T47D (cell line): ENCODE measurements at regions not wholly inside any gene's neighbourhood (a gene's known extent, or its start where the extent isn't known, plus 50 kb on each side); places are given as distances from the start of the nearest gene placed in this dataset.
"Not testable (repeated sequence)": the region's sequence is repeated elsewhere in the genome, so short reads cannot be mapped to it uniquely, and the experiment has no call there.

Source experiments
- DNase-seq, 2 experiments: peaks; one replicate each; pipeline versions ENCODE4 v3.0.0 to v3.0.0-alpha.2; 2011 to 2012; ENCODE audit warnings: low read depth in 1 of 2, low spot score in 1 of 2
- JUND ChIP-seq: IDR thresholded peaks from 2 replicates; pipeline ENCODE4 v1.6.1; 2012; ENCODE audit warnings: low read depth
- in situ Hi-C: cut with HindIII; loops from 2 replicates; pipeline ENCODE4 v1.10.0; 2016; ENCODE audit warnings: low sequenced_read_pairs, low pct_unique_long_range_greater_than_20kb

GRCh38 chr6:104676679-104677078 is 183.0 kb downstream of the HACE1 start:
- DNase-seq, in situ Hi-C loops: not testable (repeated sequence)

DNA sequence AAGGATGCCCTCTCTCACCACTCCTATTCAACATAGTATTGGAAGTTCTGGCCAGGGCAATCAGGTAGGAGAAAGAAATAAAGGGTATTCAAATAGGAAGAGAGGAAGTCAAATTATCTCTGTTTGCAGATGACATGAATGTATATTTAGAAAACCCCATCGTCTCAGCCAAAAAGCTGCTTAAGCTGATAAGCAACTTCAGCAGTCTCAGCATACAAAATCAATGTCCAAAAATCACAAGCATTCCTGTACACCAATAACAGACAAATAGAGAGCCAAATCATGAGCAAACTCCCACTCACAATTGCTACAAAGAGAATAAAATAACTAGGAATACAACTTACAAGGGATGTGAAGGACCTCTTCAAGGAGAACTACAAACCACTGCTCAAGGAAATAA is 184.6 kb downstream of the HACE1 start:
- DNase-seq, in situ Hi-C loops: not testable (repeated sequence)

DNA sequence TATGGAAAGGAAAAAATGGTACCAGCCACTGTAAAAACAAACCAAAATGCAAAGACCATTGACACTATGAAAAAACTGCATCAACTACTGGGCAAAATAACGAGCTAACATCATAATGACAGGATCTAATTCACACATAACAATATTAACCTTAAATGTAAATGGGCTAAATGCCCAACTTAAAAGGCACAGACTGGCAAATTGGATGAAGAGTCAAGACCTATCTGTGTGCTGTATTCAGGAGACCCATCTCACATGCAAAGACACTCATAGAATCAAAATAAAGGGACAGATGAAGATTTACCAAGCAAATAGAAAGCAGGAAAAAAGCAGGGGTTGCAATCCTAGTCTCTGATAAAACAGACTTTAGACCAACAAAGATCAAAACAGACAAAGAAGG is 186.6 kb downstream of the HACE1 start:
- DNase-seq, in situ Hi-C loops: not testable (repeated sequence)

DNA sequence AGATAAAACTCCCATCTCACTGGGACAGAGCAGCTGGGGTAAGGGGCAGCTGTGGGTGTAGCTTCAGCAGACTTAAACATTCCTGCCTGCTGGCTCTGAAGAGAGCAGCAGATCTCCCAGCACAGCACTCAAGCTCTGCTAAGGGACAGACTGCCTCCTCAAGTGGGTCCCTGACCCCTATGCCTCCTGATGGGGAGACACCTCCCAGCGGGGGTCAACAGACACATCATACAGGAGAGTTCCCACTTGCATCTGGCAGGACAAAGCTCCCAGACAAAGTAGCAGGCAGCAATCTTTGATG is 188.2 kb downstream of the HACE1 start:
- in situ Hi-C loops, DNase-seq: not testable (repeated sequence)

DNA sequence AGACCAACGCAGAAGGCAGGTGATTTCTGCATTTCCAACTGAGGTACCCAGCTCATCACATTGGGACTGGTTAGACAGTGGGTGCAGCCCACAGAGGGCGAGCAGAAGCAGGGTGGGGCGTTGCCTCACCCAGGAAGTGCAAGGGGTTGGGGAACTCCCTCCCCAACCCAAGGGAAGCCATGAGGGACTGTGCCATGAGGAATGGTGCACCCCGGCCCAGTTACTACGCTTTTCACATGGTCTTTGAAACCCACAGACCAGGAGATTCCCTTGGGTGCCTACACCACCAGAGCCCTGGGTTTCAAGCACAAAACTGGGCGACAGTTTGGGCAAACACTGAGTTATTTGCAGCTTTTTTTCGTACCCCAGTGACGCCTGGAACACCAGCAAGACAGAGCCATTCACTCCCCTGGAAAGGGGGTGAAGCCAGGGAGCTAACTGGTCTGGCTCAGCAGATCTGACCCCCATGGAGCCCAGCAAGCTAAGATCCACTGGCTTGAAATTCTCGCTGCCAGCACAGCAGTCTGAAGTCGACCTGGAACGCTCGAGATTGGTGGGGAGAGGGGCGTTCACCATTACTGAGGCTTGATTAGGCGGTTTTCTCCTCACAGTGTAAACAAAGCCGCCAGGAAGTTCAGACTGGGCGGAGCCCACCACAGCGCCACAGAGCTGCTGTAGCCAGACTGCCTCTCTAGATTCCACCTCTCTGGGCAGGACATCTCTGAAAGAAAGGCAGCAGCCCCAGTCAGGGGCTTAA is 188.7 kb downstream of the HACE1 start:
- DNase-seq, in situ Hi-C loops: not testable (repeated sequence)

DNA sequence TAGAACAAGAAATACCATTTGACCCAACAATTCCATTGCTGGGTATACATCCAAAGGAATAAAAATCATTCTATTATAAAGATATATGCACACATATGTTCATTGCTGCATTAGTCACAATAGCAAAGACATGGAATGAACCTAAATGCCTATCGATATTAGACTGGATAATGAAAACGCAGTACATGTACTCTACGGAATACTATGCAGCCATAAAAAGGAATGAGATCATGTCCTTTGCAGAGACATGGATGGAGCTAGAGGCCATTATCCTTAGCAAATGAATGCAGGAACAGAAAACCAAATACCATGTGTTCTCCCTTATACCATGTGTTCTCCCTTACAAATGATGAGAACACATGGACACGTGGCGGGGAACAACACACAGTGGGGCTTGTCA is 190.2 kb downstream of the HACE1 start:
- in situ Hi-C loops, result no loop called here
- TF ChIP-seq JUND, result no peak
- DNase-seq, result no peak

DNA sequence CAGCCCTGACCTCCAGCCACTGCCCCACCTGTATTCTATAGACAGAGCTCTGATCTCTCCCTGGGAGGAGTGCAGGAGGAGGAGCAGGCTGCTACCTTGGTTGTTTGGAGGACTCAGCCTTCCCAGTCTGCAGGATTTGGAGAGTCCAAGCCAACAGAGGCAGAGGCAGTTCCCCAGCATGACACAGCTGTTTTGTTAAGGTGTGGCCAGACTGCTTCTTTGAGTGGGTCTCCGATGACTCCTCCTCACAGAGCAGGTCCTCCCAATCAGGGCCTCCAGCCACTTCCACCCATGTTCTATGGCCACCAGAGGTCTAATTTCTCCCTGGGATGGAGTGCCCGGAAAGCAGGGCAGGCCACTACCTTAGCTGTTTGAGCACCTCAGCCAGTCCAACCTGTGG is 203.5 kb downstream of the HACE1 start:
- no peak for DNase-seq
- in situ Hi-C loops, result no loop called here
- no peak for TF ChIP-seq JUND

- no peak for TF ChIP-seq JUND
- DNase-seq, result no peak
- in situ Hi-C loops, result no loop called here
These were observed 205.9 kb downstream of the HACE1 start for GRCh38 chr6:104653781-104654180.

DNA sequence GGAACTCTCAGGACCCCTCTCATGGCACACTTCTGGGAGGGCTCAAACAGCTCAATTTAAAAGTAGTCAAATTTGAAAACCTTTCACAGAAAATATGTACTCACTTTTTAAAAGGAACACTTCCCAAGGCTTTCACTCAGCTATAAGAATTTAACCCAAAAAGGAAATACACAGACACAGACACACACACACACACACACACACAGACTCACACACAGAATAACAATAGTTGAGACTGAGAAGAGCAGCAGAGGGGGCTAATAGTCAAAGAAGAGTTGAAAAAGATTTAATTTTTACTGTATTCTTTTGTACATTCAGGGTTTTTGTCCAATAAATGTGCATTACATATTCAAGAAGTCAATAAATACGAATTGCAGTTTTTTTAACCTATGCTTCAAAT is 211.4 kb downstream of the HACE1 start:
- TF ChIP-seq JUND, result no peak
- in situ Hi-C loops, result no loop called here
- DNase-seq, result no peak

DNA sequence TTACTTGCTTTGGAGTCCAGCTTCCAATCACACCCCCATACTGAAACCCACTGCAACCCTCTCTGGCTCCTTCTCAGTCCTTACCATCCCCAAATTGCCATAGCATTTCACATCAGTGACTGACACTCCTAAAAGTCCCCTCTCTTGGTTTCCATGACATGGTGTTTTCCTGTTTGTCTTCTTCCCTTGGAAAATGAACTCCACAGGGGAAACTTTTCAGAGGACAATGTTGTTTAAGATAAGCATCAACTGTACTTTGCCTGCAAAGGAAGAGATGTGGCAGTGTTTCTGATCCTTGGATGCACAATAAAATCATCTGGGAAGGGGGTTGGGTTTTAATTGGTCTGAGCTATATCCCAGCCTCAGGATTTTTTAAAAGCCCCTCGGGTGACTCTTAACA is 214.9 kb downstream of the HACE1 start:
- in situ Hi-C loops, result no loop called here
- no peak for TF ChIP-seq JUND
- DNase-seq, result no peak

GRCh38 chr6:104642871-104643270 is 216.8 kb downstream of the HACE1 start:
- no peak for DNase-seq
- in situ Hi-C loops, result no loop called here
- no peak for TF ChIP-seq JUND

DNA sequence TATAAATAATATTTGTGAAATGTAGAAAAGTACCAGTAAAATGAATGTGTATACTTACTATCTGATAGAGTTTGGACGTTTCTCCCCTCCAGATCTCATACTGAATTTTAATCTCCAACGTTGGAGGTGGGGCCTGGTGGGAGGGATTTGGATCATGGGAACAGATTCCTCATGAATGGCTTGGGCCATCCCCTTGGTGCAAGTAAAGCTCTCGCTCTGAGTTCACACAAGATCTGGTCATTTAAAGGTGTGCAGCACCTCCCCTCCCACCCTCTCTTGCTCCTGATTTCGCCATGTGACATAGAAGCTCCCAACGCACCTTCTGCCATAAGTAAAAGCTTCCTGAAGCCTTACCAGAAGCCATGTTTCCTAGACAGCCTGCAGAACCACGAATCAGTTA is 219.0 kb downstream of the HACE1 start:
- in situ Hi-C loops, result no loop called here
- TF ChIP-seq JUND, result no peak
- DNase-seq, result no peak

DNA sequence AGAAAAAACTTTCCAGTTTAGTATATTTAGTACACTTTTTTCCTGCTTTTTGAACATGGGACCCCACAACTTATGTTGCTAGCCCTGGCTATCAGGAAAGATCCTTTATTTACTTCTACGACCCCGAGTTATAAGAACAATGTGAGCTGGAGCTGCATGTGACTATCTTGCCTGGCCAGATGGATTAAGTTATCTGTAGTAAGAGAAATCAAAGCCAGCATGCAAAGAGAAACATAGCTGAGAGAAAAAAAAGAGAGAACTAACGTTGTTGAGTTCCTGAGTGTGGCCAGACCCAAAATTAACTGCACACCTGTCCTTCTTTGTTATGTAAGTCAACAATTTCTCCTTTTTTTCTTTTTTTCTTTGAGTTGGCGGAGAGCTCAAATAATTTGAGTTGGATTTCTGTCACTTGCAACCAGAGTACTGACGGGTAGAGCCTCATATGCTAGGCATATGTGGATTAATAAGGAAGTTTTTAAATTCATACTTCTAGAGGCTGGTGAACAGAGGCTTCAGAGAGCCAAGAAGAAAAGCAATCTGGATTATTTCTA is 219.5 kb downstream of the HACE1 start:
- in situ Hi-C loops, result no loop called here
- DNase-seq, result no peak
- no peak for TF ChIP-seq JUND

GRCh38 chr6:104639668-104640067 is 220.1 kb downstream of the HACE1 start:
- no peak for DNase-seq
- in situ Hi-C loops, result no loop called here
- TF ChIP-seq JUND, result no peak
